Loucy (cell line): ENCODE measurements at regions not wholly inside any gene's neighbourhood (a gene's known extent, or its start where the extent isn't known, plus 50 kb on each side); places are given as distances from the start of the nearest gene placed in this dataset.

ENCODE experiments used
- CTCF ChIP-seq: fragments of 200-600 bp; sonication (generic); conservative IDR thresholded peaks from 2 replicates; pipeline ENCODE4 v1.5.1; 2014; ENCODE audit warnings: mild to moderate bottlenecking, antibody characterized with exemption, low read length
- EZH2phosphoT487 ChIP-seq: fragments of 200-600 bp; IDR thresholded peaks from 2 replicates; pipeline ENCODE4 v1.6.1; 2018; ENCODE audit warnings: antibody characterized with exemption, mild to moderate bottlenecking, moderate library complexity, borderline replicate concordance

GRCh38 chr10:25078658-25079431, 62.4 kb downstream of the THNSL1 start:
- TF ChIP-seq CTCF = no peak
- TF ChIP-seq EZH2phosphoT487 = no peak
